PC-9 (cell line): ENCODE measurements at regions not wholly inside any gene's neighbourhood (a gene's known extent, or its start where the extent isn't known, plus 50 kb on each side); places are given as distances from the start of the nearest gene placed in this dataset.

Experiments
- EZH2 ChIP-seq: fragments of 200-600 bp; sonication (generic); IDR thresholded peaks from 2 replicates; pipeline ENCODE4 v1.8.0; 2017; ENCODE audit warnings: antibody characterized with exemption, low read depth
- TF ChIP-seq, protein P1 (sequence below): fragments of 200-600 bp; sonication (generic); conservative IDR thresholded peaks from 2 replicates; pipeline ENCODE4 v1.6.1; 2017; ENCODE audit warnings: mixed run types, antibody characterized with exemption, mild to moderate bottlenecking, moderate library complexity

DNA sequence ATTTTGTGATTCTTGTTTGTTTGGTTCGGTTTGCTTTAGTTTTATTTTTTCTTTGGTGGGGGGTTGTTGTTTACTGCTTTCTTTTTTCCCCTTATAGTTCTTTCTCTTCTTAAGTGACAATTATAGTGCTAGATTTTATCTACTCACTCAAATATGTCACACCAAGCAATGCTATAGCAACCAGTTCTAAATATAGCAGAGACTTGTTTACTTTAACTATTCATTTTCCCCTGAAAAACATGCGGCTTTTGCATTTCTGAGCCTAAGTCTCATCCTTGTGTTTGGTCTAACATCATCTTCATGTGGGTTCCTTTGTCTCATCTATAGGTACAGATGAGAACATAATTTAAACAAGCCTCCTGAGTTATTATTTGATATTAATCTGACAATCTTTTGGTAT, 676.6 kb downstream of the FAT4 start:
- TF ChIP-seq, protein P1, sequence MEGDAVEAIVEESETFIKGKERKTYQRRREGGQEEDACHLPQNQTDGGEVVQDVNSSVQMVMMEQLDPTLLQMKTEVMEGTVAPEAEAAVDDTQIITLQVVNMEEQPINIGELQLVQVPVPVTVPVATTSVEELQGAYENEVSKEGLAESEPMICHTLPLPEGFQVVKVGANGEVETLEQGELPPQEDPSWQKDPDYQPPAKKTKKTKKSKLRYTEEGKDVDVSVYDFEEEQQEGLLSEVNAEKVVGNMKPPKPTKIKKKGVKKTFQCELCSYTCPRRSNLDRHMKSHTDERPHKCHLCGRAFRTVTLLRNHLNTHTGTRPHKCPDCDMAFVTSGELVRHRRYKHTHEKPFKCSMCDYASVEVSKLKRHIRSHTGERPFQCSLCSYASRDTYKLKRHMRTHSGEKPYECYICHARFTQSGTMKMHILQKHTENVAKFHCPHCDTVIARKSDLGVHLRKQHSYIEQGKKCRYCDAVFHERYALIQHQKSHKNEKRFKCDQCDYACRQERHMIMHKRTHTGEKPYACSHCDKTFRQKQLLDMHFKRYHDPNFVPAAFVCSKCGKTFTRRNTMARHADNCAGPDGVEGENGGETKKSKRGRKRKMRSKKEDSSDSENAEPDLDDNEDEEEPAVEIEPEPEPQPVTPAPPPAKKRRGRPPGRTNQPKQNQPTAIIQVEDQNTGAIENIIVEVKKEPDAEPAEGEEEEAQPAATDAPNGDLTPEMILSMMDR: no peak
- no peak for TF ChIP-seq EZH2
